HUDEP-2 (cell line): ENCODE measurements at regions not wholly inside any gene's neighbourhood (a gene's known extent, or its start where the extent isn't known, plus 50 kb on each side); places are given as distances from the start of the nearest gene placed in this dataset.

Experiments
- DNase-seq, 76 experiments: peaks; one replicate each; lab custom pipeline; 2025; ENCODE audit not compliant: unreplicated experiment in 76 of 76; lab: John Stamatoyannopoulos, UW

- DNase-seq = no peak
These were observed 208.9 kb upstream of the HDAC4 start for GRCh38 chr2:239609607-239610310.

GRCh38 chr2:239609162-239609561 is 208.3 kb upstream of the HDAC4 start:
- DNase-seq = no peak

GRCh38 chr2:239608723-239609122 is 207.9 kb upstream of the HDAC4 start:
- DNase-seq = no peak

GRCh38 chr2:239608260-239608659 is 207.4 kb upstream of the HDAC4 start:
- no peak for DNase-seq

GRCh38 chr2:239607517-239608191 is 206.8 kb upstream of the HDAC4 start:
- DNase-seq = no peak

- DNase-seq = no peak
These were observed 206.1 kb upstream of the HDAC4 start for GRCh38 chr2:239606741-239607516.

GRCh38 chr2:239605976-239606375 is 205.2 kb upstream of the HDAC4 start:
- no peak for DNase-seq

- no peak for DNase-seq
These were observed 204.6 kb upstream of the HDAC4 start for GRCh38 chr2:239605409-239605808.

- DNase-seq = no peak
These were observed 204.0 kb upstream of the HDAC4 start for GRCh38 chr2:239604861-239605260.

- DNase-seq = no peak
These were observed 202.9 kb upstream of the HDAC4 start for GRCh38 chr2:239603411-239604356.

GRCh38 chr2:239602290-239603282 is 201.8 kb upstream of the HDAC4 start:
- DNase-seq = no peak

- DNase-seq = no peak
These were observed 201.1 kb upstream of the HDAC4 start for GRCh38 chr2:239601880-239602279.

- DNase-seq = no peak
These were observed 200.5 kb upstream of the HDAC4 start for GRCh38 chr2:239601201-239601851.

GRCh38 chr2:239600650-239601049 is 199.8 kb upstream of the HDAC4 start:
- no peak for DNase-seq

- DNase-seq = no peak
These were observed 199.3 kb upstream of the HDAC4 start for GRCh38 chr2:239600001-239600593.

- no peak for DNase-seq
These were observed 198.5 kb upstream of the HDAC4 start for GRCh38 chr2:239599299-239599698.

GRCh38 chr2:239598732-239599090 is 197.9 kb upstream of the HDAC4 start:
- no peak for DNase-seq

- no peak for DNase-seq
These were observed 197.4 kb upstream of the HDAC4 start for GRCh38 chr2:239598011-239598731.
